ENCODE measurements at regions not wholly inside any gene's neighbourhood (a gene's known extent, or its start where the extent isn't known, plus 50 kb on each side); places are given as distances from the start of the nearest gene placed in this dataset.

GRCh38 chr10:42421812-42422211, 216.6 kb downstream of the ZNF33B start:
- TF ChIP-seq CTCF (IDR thresholded peaks at IDR 0.05; ENCODE audit: insufficient read depth, low read length): no peak
- no peak for TF ChIP-seq GABPA (IDR thresholded peaks at IDR 0.05; ENCODE audit: low read depth)
- no peak for TF ChIP-seq POLR2AphosphoS5 (IDR thresholded peaks at IDR 0.05; ENCODE audit: low read depth)
- no peak for TF ChIP-seq REST (IDR thresholded peaks at IDR 0.05; ENCODE audit: insufficient replicate concordance, low read depth)
